ENCODE measurements at regions not wholly inside any gene's neighbourhood (a gene's known extent, or its start where the extent isn't known, plus 50 kb on each side); places are given as distances from the start of the nearest gene placed in this dataset.

- TF ChIP-seq EP300 (IDR thresholded peaks at IDR 0.05) (no peak), CTCF (IDR thresholded peaks at IDR 0.05) (no peak), POLR2AphosphoS5 (IDR thresholded peaks at IDR 0.05) (no peak), POLR2A (IDR thresholded peaks at IDR 0.05) (no peak)
Measured at GRCh38 chr6:867378-867777, 174.4 kb upstream of the EXOC2 start.
